CD4-positive, alpha-beta T cell (primary cell): ENCODE measurements at regions not wholly inside any gene's neighbourhood (a gene's known extent, or its start where the extent isn't known, plus 50 kb on each side); places are given as distances from the start of the nearest gene placed in this dataset.

Source experiments
- ATAC-seq: fragments of 200-7000 bp; cut with Tn5 transposase; one replicate; pipeline ENCODE4 v1.10.0; 2022; ENCODE audit warnings: mild to moderate bottlenecking; ENCODE audit not compliant: poor library complexity
- CTCF ChIA-PET: fragments of 350-600 bp; sonication (Branson Sonifier 250); formaldehyde crosslinking; loops from one replicate; lab custom pipeline; 2021; ENCODE audit warnings: antibody characterized with exemption, inconsistent platforms; lab: Charles Lee
- POLR2A ChIA-PET: fragments of 350-600 bp; sonication (Branson Sonifier 250); formaldehyde crosslinking; loops from one replicate; lab custom pipeline; 2021; ENCODE audit warnings: antibody characterized with exemption, inconsistent platforms; lab: Charles Lee
- DNase-seq, 14 experiments: peaks; one replicate each; pipeline ENCODE4 v3.0.0-alpha.2; 2013 to 2020; ENCODE audit warnings: mixed read lengths in 2 of 14
- H3K27ac ChIP-seq, 2 donors: one replicate each; pipeline versions ENCODE4 v1.5.1 to v1.7.0; 2013; ENCODE audit warnings: low read length in 2 of 2, low read depth in 1 of 2, mild to moderate bottlenecking in 1 of 2
- H3K27me3 ChIP-seq, 2 experiments: 1 replicate in 1 of 2; 2 replicates in 1 of 2; pipeline versions ENCODE4 v1.6.1 to v1.7.0; 2013; ENCODE audit warnings: low read length in 2 of 2, control low read depth in 1 of 2, mild to moderate bottlenecking in 1 of 2, moderate library complexity in 1 of 2; ENCODE audit not compliant: insufficient read depth in 2 of 2, control insufficient read depth in 1 of 2
- H3K36me3 ChIP-seq: one replicate; pipeline ENCODE4 v1.6.1; 2013; ENCODE audit warnings: low read length, control low read depth; ENCODE audit not compliant: insufficient read depth
- H3K4me1 ChIP-seq: one replicate; pipeline ENCODE4 v1.6.1; 2013; ENCODE audit warnings: low read length, control low read depth; ENCODE audit not compliant: insufficient read depth
- H3K4me3 ChIP-seq: one replicate; pipeline ENCODE4 v1.5.1; 2013; ENCODE audit warnings: mild to moderate bottlenecking, low read length, moderate library complexity
- H3K9me3 ChIP-seq, 2 experiments: 1 replicate in 1 of 2; 2 replicates in 1 of 2; pipeline versions ENCODE4 v1.6.1 to v1.7.0; 2013; ENCODE audit warnings: low read length in 2 of 2, mild to moderate bottlenecking in 2 of 2, control low read depth in 1 of 2, moderate library complexity in 1 of 2; ENCODE audit not compliant: control insufficient read depth in 1 of 2, insufficient read depth in 1 of 2
- H3K27ac Mint-ChIP-seq: one replicate; pipeline ENCODE4 v1.8.0; 2020; ENCODE audit warnings: mixed read lengths
- H3K27me3 Mint-ChIP-seq: one replicate; pipeline ENCODE4 v1.8.0; 2021; ENCODE audit warnings: mixed read lengths
- H3K36me3 Mint-ChIP-seq: one replicate; pipeline ENCODE4 v1.8.0; 2021; ENCODE audit warnings: low read depth, mixed read lengths
- H3K4me1 Mint-ChIP-seq: one replicate; pipeline ENCODE4 v1.8.0; 2021; ENCODE audit warnings: low read depth, mixed read lengths
- H3K4me3 Mint-ChIP-seq: one replicate; pipeline ENCODE4 v1.8.0; 2020; ENCODE audit warnings: mild to moderate bottlenecking, mixed read lengths
- H3K9me3 Mint-ChIP-seq: one replicate; pipeline ENCODE4 v1.8.0; 2020; ENCODE audit warnings: mixed read lengths
- CTCF ChIP-seq: fragments of 200-600 bp; IDR thresholded peaks from one replicate; pipeline ENCODE4 v1.8.0; 2022; ENCODE audit warnings: antibody characterized with exemption, mild to moderate bottlenecking
- intact Hi-C, 2 experiments: fragments of 100-400 bp; cut with DNase I in 1 of 2; cut with micrococcal nuclease in 1 of 2; formaldehyde crosslinking; loops; one replicate each; pipeline versions ENCODE4 v1.15.1 to v1.9.0; 2023 to 2025; cut with DNase I, micrococcal nuclease

GRCh38 chr6:170475118-170475517, 78.0 kb downstream of the PSMB1 start:
- H3K27me3 Mint-ChIP-seq: peaks cover 11% of the 10 kb centered on the region
- H3K36me3 ChIP-seq: no peaks in the 10 kb centered on the region
- no peak overlapping the region for H3K4me3 Mint-ChIP-seq
- ChIA-PET POLR2A (no interaction called here), CTCF (no interaction called here)
- H3K4me3 ChIP-seq: no peak overlapping the region
- intact Hi-C loops: no loop called here
- no peaks in the 10 kb centered on the region for H3K9me3 Mint-ChIP-seq
- H3K27me3 ChIP-seq: peaks cover 0 to 4% of the 10 kb centered on the region in 2 experiments
- H3K36me3 Mint-ChIP-seq: no peaks in the 10 kb centered on the region
- H3K27ac ChIP-seq: no peak overlapping the region
- ATAC-seq: no peak
- H3K9me3 ChIP-seq: no peaks in the 10 kb centered on the region
- TF ChIP-seq CTCF: no peak
- H3K27ac Mint-ChIP-seq: no peak overlapping the region
- DNase-seq: no peak
- H3K4me1 Mint-ChIP-seq: no peaks in the 10 kb centered on the region
- H3K4me1 ChIP-seq: no peaks in the 10 kb centered on the region

- Mint-ChIP-seq H3K9me3 (no peaks in the 10 kb centered on the region), H3K27me3 (peaks cover 11% of the 10 kb centered on the region), H3K36me3 (no peaks in the 10 kb centered on the region), H3K4me3 (no peak overlapping the region), H3K27ac (no peak overlapping the region), H3K4me1 (no peaks in the 10 kb centered on the region)
- Histone ChIP-seq H3K27me3 (peaks cover 0 to 4% of the 10 kb centered on the region in 2 experiments), H3K27ac (no peak overlapping the region), H3K4me3 (no peak overlapping the region), H3K9me3 (no peaks in the 10 kb centered on the region), H3K4me1 (no peaks in the 10 kb centered on the region), H3K36me3 (no peaks in the 10 kb centered on the region)
- DNase-seq (no peak), ATAC-seq (no peak)
- ChIA-PET CTCF (no interaction called here), POLR2A (no interaction called here)
- intact Hi-C loops: no loop called here
- TF ChIP-seq CTCF: no peak
Measured at GRCh38 chr6:170473801-170474200, 79.3 kb downstream of the PSMB1 start.

GRCh38 chr6:170473301-170473717, 79.8 kb downstream of the PSMB1 start:
- no peak for TF ChIP-seq CTCF
- DNase-seq (no peak), ATAC-seq (no peak)
- no peak overlapping the region for H3K4me3 ChIP-seq
- Mint-ChIP-seq H3K36me3 (no peaks in the 10 kb centered on the region), H3K4me3 (no peak overlapping the region), H3K9me3 (no peaks in the 10 kb centered on the region), H3K27ac (no peak overlapping the region), H3K4me1 (no peaks in the 10 kb centered on the region), H3K27me3 (peaks cover 11% of the 10 kb centered on the region)
- H3K27ac ChIP-seq: no peak overlapping the region
- no peaks in the 10 kb centered on the region for H3K9me3 ChIP-seq
- H3K27me3 ChIP-seq: peaks cover 0 to 4% of the 10 kb centered on the region in 2 experiments
- CTCF ChIA-PET: no interaction called here
- no peaks in the 10 kb centered on the region for H3K36me3 ChIP-seq
- intact Hi-C loops: no loop called here
- POLR2A ChIA-PET: no interaction called here
- H3K4me1 ChIP-seq: no peaks in the 10 kb centered on the region
